ENCODE measurements at regions not wholly inside any gene's neighbourhood (a gene's known extent, or its start where the extent isn't known, plus 50 kb on each side); places are given as distances from the start of the nearest gene placed in this dataset.

DNA sequence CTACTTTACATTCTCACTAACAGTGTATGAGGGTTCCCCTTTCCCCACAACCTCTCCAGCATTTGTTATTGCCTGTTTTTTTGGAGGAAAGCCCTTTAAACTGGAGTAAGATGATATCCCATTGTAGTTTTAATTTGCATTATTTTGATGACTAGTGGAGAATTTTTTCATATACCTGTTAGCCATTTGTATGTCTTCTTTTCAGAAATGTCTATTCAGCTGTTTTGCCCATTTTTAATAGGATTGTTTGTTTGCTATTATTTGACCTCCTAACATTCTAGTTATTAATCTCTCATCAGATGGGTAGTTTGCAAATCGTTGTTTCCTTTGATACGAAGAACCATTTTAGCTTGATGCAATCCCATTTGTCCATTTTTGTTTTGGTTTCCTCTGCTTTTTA, 165.0 kb downstream of the GLUL start:
- TF ChIP-seq, protein P1, sequence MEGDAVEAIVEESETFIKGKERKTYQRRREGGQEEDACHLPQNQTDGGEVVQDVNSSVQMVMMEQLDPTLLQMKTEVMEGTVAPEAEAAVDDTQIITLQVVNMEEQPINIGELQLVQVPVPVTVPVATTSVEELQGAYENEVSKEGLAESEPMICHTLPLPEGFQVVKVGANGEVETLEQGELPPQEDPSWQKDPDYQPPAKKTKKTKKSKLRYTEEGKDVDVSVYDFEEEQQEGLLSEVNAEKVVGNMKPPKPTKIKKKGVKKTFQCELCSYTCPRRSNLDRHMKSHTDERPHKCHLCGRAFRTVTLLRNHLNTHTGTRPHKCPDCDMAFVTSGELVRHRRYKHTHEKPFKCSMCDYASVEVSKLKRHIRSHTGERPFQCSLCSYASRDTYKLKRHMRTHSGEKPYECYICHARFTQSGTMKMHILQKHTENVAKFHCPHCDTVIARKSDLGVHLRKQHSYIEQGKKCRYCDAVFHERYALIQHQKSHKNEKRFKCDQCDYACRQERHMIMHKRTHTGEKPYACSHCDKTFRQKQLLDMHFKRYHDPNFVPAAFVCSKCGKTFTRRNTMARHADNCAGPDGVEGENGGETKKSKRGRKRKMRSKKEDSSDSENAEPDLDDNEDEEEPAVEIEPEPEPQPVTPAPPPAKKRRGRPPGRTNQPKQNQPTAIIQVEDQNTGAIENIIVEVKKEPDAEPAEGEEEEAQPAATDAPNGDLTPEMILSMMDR (IDR thresholded peaks at IDR 0.05) = no peak
- TF ChIP-seq ZFX (IDR thresholded peaks at IDR 0.05; ENCODE audit: borderline replicate concordance) = no peak
